GM03348 (cell line): ENCODE measurements at regions not wholly inside any gene's neighbourhood (a gene's known extent, or its start where the extent isn't known, plus 50 kb on each side); places are given as distances from the start of the nearest gene placed in this dataset.
A peak's percentile ranks its signal among the peaks of the same experiment; 100 is the strongest.
"Not testable (repeated sequence)": the region's sequence is repeated elsewhere in the genome, so short reads cannot be mapped to it uniquely, and the experiment has no call there.

Experiments used
- DNase-seq: peaks from one replicate; pipeline ENCODE4 v3.0.0; 2012; ENCODE audit warnings: low spot score

- peak; percentile 5 for DNase-seq
These were observed 569.7 kb downstream of the RIT2 start for GRCh38 chr18:42545825-42546224.

- DNase-seq, result no peak
These were observed 567.0 kb downstream of the RIT2 start for GRCh38 chr18:42548493-42548892.

GRCh38 chr18:42549596-42549995, 565.9 kb downstream of the RIT2 start:
- no peak for DNase-seq

GRCh38 chr18:42552559-42552958, 562.9 kb downstream of the RIT2 start:
- DNase-seq, result not testable (repeated sequence)

GRCh38 chr18:42559069-42559690, 556.3 kb downstream of the RIT2 start:
- DNase-seq, result peak; percentile 3

GRCh38 chr18:42561521-42561920, 554.0 kb downstream of the RIT2 start:
- no peak for DNase-seq

GRCh38 chr18:42563995-42564394, 551.5 kb downstream of the RIT2 start:
- DNase-seq, result no peak

- DNase-seq, result no peak
These were observed 550.7 kb downstream of the RIT2 start for GRCh38 chr18:42564761-42565160.

- no peak for DNase-seq
These were observed 546.7 kb downstream of the RIT2 start for GRCh38 chr18:42568773-42569172.

GRCh38 chr18:42574871-42575270, 540.6 kb downstream of the RIT2 start:
- DNase-seq, result no peak

- no peak for DNase-seq
These were observed 539.4 kb downstream of the RIT2 start for GRCh38 chr18:42576124-42576523.

GRCh38 chr18:42578792-42579191, 536.7 kb downstream of the RIT2 start:
- peak; percentile 4 for DNase-seq

GRCh38 chr18:42582266-42582665, 533.2 kb downstream of the RIT2 start:
- no peak for DNase-seq

GRCh38 chr18:42583283-42583731, 532.2 kb downstream of the RIT2 start:
- DNase-seq, result no peak

GRCh38 chr18:42586601-42587000, 528.9 kb downstream of the RIT2 start:
- DNase-seq, result no peak

- no peak for DNase-seq
These were observed 526.7 kb downstream of the RIT2 start for GRCh38 chr18:42588786-42589185.

GRCh38 chr18:42604820-42605219, 510.7 kb downstream of the RIT2 start:
- DNase-seq, result no peak

GRCh38 chr18:42606886-42607495, 508.5 kb downstream of the RIT2 start:
- no peak for DNase-seq

GRCh38 chr18:42611134-42611533, 504.4 kb downstream of the RIT2 start:
- DNase-seq, result no peak

- no peak for DNase-seq
These were observed 500.7 kb downstream of the RIT2 start for GRCh38 chr18:42614619-42615293.

- no peak for DNase-seq
These were observed 498.3 kb downstream of the RIT2 start for GRCh38 chr18:42617221-42617620.

- no peak for DNase-seq
These were observed 495.7 kb downstream of the RIT2 start for GRCh38 chr18:42619771-42620170.

- no peak for DNase-seq
These were observed 494.8 kb downstream of the RIT2 start for GRCh38 chr18:42620657-42621056.
